CD14-positive monocyte (primary cell): ENCODE measurements at regions not wholly inside any gene's neighbourhood (a gene's known extent, or its start where the extent isn't known, plus 50 kb on each side); places are given as distances from the start of the nearest gene placed in this dataset.

Experiments
- DNase-seq, 3 donors: peaks; one replicate each; pipeline ENCODE4 v3.0.0-alpha.2; 2011 to 2022
- H2AFZ ChIP-seq: 2 replicates; pipeline ENCODE4 v1.6.0; 2012; ENCODE audit warnings: mild to moderate bottlenecking, low read depth, low read length, inconsistent platforms; ENCODE audit not compliant: insufficient read depth, poor library complexity, severe bottlenecking
- H3K27ac ChIP-seq, 2 donors: 1 replicate in 1 of 2; 2 replicates in 1 of 2; pipeline ENCODE4 v1.5.1; 2012 to 2013; ENCODE audit warnings: low read length in 2 of 2, control low read depth in 1 of 2, inconsistent platforms in 1 of 2, low read depth in 1 of 2, mild to moderate bottlenecking in 1 of 2
- H3K27me3 ChIP-seq, 2 donors: one replicate each; pipeline versions ENCODE4 v1.6.0 to v1.6.1; 2011 to 2013; ENCODE audit warnings: low read length in 2 of 2; ENCODE audit not compliant: control insufficient read depth in 2 of 2, insufficient read depth in 2 of 2
- H3K36me3 ChIP-seq, 2 donors: replicated peaks in 1 of 2; 1 replicate in 1 of 2; 2 replicates in 1 of 2; pipeline versions ENCODE4 v1.5.1 to v1.6.1; 2012 to 2013; ENCODE audit warnings: low read length in 2 of 2, control low read depth in 1 of 2, inconsistent platforms in 1 of 2, mild to moderate bottlenecking in 1 of 2; ENCODE audit not compliant: insufficient read depth in 2 of 2, control insufficient read depth in 1 of 2
- H3K4me1 ChIP-seq, 2 donors: 1 replicate in 1 of 2; 2 replicates in 1 of 2; pipeline versions ENCODE4 v1.5.1 to v1.6.1; 2012 to 2013; ENCODE audit warnings: low read length in 2 of 2, control low read depth in 1 of 2, inconsistent platforms in 1 of 2, mild to moderate bottlenecking in 1 of 2, moderate library complexity in 1 of 2; ENCODE audit not compliant: insufficient read depth in 2 of 2, control insufficient read depth in 1 of 2
- H3K4me2 ChIP-seq: replicated peaks from 2 replicates; pipeline ENCODE3; 2012; ENCODE audit warnings: low read length, moderate library complexity, mild to moderate bottlenecking; ENCODE audit not compliant: poor library complexity, severe bottlenecking; ENCODE audit errors: extremely low read depth
- H3K4me3 ChIP-seq, 3 experiments: fragments of 200-600 bp in 1 of 3; sonication (generic) in 1 of 3; replicated peaks in 1 of 3; 1 replicate in 2 of 3; 2 replicates in 1 of 3; pipeline ENCODE4 v1.5.1; 2011 to 2013; ENCODE audit warnings: low read length in 3 of 3, mild to moderate bottlenecking in 3 of 3, control low read depth in 2 of 3, low read depth in 2 of 3, inconsistent platforms in 1 of 3, moderate library complexity in 1 of 3
- H3K79me2 ChIP-seq: 2 replicates; pipeline ENCODE4 v1.6.0; 2012; ENCODE audit warnings: mild to moderate bottlenecking, control low read depth, inconsistent platforms, low read length, moderate library complexity; ENCODE audit not compliant: insufficient read depth
- H3K9ac ChIP-seq: 2 replicates; pipeline ENCODE4 v1.6.0; 2017; ENCODE audit warnings: low read length, mild to moderate bottlenecking; ENCODE audit not compliant: insufficient read depth, poor library complexity, severe bottlenecking
- H3K9me3 ChIP-seq, 2 donors: replicated peaks in 1 of 2; 1 replicate in 1 of 2; 2 replicates in 1 of 2; pipeline versions ENCODE4 v1.5.1 to v1.6.1; 2012 to 2013; ENCODE audit warnings: low read length in 2 of 2, control low read depth in 1 of 2; ENCODE audit not compliant: control insufficient read depth in 1 of 2, insufficient read depth in 1 of 2
- H4K20me1 ChIP-seq: 2 replicates; pipeline ENCODE4 v1.6.0; 2012; ENCODE audit warnings: mild to moderate bottlenecking, low read length, control low read depth, moderate library complexity; ENCODE audit not compliant: insufficient read depth
- H3K27ac Mint-ChIP-seq, 7 donors: one replicate each; pipeline ENCODE4 v1.8.0; 2020; ENCODE audit warnings: mild to moderate bottlenecking in 7 of 7, mixed read lengths in 7 of 7, moderate library complexity in 6 of 7, inconsistent platforms in 2 of 7
- H3K27me3 Mint-ChIP-seq, 3 donors: one replicate each; pipeline ENCODE4 v1.8.0; 2021 to 2022; ENCODE audit warnings: low read depth in 3 of 3, mild to moderate bottlenecking in 3 of 3, mixed read lengths in 3 of 3, moderate library complexity in 3 of 3, inconsistent platforms in 1 of 3
- H3K36me3 Mint-ChIP-seq, 2 donors: one replicate each; pipeline ENCODE4 v1.8.0; 2020; ENCODE audit warnings: mixed read lengths in 2 of 2, inconsistent platforms in 1 of 2, mild to moderate bottlenecking in 1 of 2
- H3K4me1 Mint-ChIP-seq: one replicate; pipeline ENCODE4 v1.8.0; 2020; ENCODE audit warnings: mild to moderate bottlenecking, mixed read lengths
- H3K4me3 Mint-ChIP-seq, 2 donors: one replicate each; pipeline ENCODE4 v1.8.0; 2020; ENCODE audit warnings: mild to moderate bottlenecking in 2 of 2, mixed read lengths in 2 of 2, moderate library complexity in 1 of 2
- H3K9me3 Mint-ChIP-seq, 7 donors: one replicate each; pipeline ENCODE4 v1.8.0; 2020 to 2022; ENCODE audit warnings: mixed read lengths in 7 of 7, mild to moderate bottlenecking in 6 of 7, moderate library complexity in 6 of 7, inconsistent platforms in 2 of 7
- WGBS: methylation state at CpG from one replicate; pipeline ENCODE4 v1.1.5; 2013; ENCODE audit warnings: missing lambda C conversion rate; ENCODE audit not compliant: insufficient coverage; 5-methylcytosine and 5-hydroxymethylcytosine counted together
- intact Hi-C, 2 donors: fragments of 100-400 bp; cut with micrococcal nuclease; formaldehyde crosslinking; loops; one replicate each; pipeline versions ENCODE4 v1.15.0 to v1.15.1; 2023
- TF ChIP-seq, protein P1 (sequence below): fragments of 200-600 bp; IDR thresholded peaks from one replicate; pipeline ENCODE4 v1.8.0; 2022; ENCODE audit warnings: antibody characterized with exemption, mild to moderate bottlenecking

DNA sequence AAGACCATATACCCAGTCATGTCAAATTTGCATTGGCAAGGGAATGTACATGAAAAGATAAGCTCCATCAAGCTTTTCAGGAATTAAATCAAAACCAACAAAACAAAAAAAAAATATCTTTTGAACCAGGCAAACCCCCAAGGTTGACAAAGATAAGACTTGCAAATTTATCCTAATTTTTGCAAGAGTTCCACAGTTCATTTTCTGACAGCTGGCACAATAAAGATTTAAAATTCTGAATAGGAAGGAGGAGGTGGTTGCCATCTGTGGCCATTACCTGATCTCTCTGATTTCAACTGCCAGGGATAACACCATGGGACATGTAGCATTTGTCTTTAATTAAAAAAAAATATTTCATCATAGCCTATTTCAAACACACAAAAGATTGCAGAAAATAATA is 135.9 kb upstream of the SHISA6 start:
- Histone ChIP-seq H3K4me1 (no peaks in the 10 kb centered on the region), H3K9ac (no peak overlapping the region), H3K27ac (no peak overlapping the region), H3K4me2 (no peak overlapping the region), H3K79me2 (no peaks in the 10 kb centered on the region), H3K36me3 (no peaks in the 10 kb centered on the region), H2AFZ (no peak overlapping the region), H3K27me3 (no peaks in the 10 kb centered on the region), H3K9me3 (peaks cover 0 to 3% of the 10 kb centered on the region in 2 donors), H3K4me3 (no peak overlapping the region), H4K20me1 (no peaks in the 10 kb centered on the region)
- H3K4me3 Mint-ChIP-seq = no peak overlapping the region
- TF ChIP-seq, protein P1, sequence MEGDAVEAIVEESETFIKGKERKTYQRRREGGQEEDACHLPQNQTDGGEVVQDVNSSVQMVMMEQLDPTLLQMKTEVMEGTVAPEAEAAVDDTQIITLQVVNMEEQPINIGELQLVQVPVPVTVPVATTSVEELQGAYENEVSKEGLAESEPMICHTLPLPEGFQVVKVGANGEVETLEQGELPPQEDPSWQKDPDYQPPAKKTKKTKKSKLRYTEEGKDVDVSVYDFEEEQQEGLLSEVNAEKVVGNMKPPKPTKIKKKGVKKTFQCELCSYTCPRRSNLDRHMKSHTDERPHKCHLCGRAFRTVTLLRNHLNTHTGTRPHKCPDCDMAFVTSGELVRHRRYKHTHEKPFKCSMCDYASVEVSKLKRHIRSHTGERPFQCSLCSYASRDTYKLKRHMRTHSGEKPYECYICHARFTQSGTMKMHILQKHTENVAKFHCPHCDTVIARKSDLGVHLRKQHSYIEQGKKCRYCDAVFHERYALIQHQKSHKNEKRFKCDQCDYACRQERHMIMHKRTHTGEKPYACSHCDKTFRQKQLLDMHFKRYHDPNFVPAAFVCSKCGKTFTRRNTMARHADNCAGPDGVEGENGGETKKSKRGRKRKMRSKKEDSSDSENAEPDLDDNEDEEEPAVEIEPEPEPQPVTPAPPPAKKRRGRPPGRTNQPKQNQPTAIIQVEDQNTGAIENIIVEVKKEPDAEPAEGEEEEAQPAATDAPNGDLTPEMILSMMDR = no peak
- H3K27me3 Mint-ChIP-seq = no peaks in the 10 kb centered on the region
- no peaks in the 10 kb centered on the region for H3K36me3 Mint-ChIP-seq
- intact Hi-C loops = no loop called here
- no peak for DNase-seq
- peaks cover 0 to 10% (median 5%) of the 10 kb centered on the region in 7 donors for H3K9me3 Mint-ChIP-seq
- H3K4me1 Mint-ChIP-seq = no peaks in the 10 kb centered on the region
- H3K27ac Mint-ChIP-seq = no peak overlapping the region

DNA sequence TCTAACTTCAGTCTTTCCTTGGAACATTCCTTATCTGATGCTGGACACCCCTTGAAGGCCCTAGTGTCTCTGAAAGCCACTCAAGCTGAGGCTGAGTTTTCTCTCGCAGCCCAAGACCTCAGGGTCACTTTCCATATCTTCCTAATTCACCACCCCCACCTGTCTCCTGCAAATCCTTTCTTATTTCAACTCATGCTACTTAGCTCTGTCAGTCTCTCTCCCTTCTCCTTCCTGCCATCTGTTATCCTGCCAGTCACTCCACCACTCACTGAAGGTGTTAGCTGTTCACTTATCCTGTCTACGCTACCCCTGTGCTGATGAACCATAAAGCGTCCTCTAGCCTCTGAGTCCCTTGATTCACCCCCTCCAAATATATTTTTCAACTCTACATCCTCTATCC is 143.9 kb upstream of the SHISA6 start:
- H3K9me3 Mint-ChIP-seq = peaks cover 0 to 13% (median 4%) of the 10 kb centered on the region in 7 donors
- no peak for DNase-seq
- 76% methylated on average over 3 of the region's 3 CpGs for WGBS
- no peaks in the 10 kb centered on the region for H3K4me1 Mint-ChIP-seq
- H3K27ac Mint-ChIP-seq = no peak overlapping the region
- Histone ChIP-seq H3K4me1 (no peaks in the 10 kb centered on the region), H3K79me2 (no peaks in the 10 kb centered on the region), H3K9ac (no peak overlapping the region), H3K4me3 (no peak overlapping the region), H3K27ac (no peak overlapping the region), H2AFZ (no peak overlapping the region), H3K36me3 (no peaks in the 10 kb centered on the region), H3K4me2 (no peak overlapping the region), H3K9me3 (no peaks in the 10 kb centered on the region), H3K27me3 (no peaks in the 10 kb centered on the region), H4K20me1 (no peaks in the 10 kb centered on the region)
- H3K36me3 Mint-ChIP-seq = no peaks in the 10 kb centered on the region
- TF ChIP-seq, protein P1 = no peak
- H3K27me3 Mint-ChIP-seq = no peaks in the 10 kb centered on the region
- no peak overlapping the region for H3K4me3 Mint-ChIP-seq
- intact Hi-C loops = no loop called here
